ENCODE measurements at regions not wholly inside any gene's neighbourhood (a gene's known extent, or its start where the extent isn't known, plus 50 kb on each side); places are given as distances from the start of the nearest gene placed in this dataset.

DNA sequence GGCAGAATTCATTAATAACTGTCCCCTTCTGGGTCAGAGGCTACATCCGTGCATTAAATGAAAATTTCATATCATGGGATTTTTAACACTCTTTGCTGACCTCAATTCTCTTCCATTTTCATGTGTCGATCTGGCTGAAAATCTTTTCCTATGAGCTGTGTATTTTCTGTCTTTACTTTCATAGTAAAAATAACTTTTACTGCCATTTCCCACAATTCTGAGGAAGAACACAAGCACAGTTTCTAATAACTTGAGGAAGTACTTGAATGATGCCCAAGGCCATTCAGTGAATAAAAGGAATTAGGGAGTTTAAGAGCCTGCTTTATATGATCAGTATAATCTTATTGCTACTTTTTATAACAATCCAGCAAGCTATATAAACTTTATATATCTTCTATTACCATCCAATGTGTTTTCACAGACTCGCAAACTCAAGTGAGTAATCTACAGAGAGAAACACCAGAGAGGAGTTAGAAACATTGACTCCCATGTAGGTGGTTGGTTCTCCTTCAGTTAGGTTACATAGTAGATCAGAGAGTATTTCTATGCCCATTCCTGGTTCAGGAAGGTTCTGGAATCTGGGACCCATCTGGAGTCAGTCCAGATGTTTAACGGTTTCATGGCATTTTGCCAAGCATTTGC is 340.0 kb downstream of the FBXO15 start:
- ATAC-seq, result no peak
- TF ChIP-seq ZNF8 (CRISPR knock-in tag; IDR thresholded peaks at IDR 0.05), result no peak
- no peak for TF ChIP-seq BACH2 (CRISPR knock-in tag; IDR thresholded peaks at IDR 0.05; ENCODE audit: borderline replicate concordance)
- no peak for TF ChIP-seq CSDC2 (CRISPR knock-in tag; IDR thresholded peaks at IDR 0.05)
- no peak for TF ChIP-seq ZFP3 (CRISPR knock-in tag; IDR thresholded peaks at IDR 0.05)
- TF ChIP-seq, protein P1, sequence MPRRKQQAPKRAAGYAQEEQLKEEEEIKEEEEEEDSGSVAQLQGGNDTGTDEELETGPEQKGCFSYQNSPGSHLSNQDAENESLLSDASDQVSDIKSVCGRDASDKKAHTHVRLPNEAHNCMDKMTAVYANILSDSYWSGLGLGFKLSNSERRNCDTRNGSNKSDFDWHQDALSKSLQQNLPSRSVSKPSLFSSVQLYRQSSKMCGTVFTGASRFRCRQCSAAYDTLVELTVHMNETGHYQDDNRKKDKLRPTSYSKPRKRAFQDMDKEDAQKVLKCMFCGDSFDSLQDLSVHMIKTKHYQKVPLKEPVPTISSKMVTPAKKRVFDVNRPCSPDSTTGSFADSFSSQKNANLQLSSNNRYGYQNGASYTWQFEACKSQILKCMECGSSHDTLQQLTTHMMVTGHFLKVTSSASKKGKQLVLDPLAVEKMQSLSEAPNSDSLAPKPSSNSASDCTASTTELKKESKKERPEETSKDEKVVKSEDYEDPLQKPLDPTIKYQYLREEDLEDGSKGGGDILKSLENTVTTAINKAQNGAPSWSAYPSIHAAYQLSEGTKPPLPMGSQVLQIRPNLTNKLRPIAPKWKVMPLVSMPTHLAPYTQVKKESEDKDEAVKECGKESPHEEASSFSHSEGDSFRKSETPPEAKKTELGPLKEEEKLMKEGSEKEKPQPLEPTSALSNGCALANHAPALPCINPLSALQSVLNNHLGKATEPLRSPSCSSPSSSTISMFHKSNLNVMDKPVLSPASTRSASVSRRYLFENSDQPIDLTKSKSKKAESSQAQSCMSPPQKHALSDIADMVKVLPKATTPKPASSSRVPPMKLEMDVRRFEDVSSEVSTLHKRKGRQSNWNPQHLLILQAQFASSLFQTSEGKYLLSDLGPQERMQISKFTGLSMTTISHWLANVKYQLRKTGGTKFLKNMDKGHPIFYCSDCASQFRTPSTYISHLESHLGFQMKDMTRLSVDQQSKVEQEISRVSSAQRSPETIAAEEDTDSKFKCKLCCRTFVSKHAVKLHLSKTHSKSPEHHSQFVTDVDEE (CRISPR knock-in tag; IDR thresholded peaks at IDR 0.05), result no peak
- TF ChIP-seq RARB (CRISPR knock-in tag; IDR thresholded peaks at IDR 0.05), result no peak
- TF ChIP-seq ESRRG (CRISPR knock-in tag; IDR thresholded peaks at IDR 0.05), result no peak
- no peak for TF ChIP-seq GLIS3 (CRISPR knock-in tag; IDR thresholded peaks at IDR 0.05)
- TF ChIP-seq, protein P2, sequence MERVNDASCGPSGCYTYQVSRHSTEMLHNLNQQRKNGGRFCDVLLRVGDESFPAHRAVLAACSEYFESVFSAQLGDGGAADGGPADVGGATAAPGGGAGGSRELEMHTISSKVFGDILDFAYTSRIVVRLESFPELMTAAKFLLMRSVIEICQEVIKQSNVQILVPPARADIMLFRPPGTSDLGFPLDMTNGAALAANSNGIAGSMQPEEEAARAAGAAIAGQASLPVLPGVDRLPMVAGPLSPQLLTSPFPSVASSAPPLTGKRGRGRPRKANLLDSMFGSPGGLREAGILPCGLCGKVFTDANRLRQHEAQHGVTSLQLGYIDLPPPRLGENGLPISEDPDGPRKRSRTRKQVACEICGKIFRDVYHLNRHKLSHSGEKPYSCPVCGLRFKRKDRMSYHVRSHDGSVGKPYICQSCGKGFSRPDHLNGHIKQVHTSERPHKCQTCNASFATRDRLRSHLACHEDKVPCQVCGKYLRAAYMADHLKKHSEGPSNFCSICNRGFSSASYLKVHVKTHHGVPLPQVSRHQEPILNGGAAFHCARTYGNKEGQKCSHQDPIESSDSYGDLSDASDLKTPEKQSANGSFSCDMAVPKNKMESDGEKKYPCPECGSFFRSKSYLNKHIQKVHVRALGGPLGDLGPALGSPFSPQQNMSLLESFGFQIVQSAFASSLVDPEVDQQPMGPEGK (CRISPR knock-in tag; IDR thresholded peaks at IDR 0.05; ENCODE audit: borderline replicate concordance), result no peak
- TF ChIP-seq OSR1 (CRISPR knock-in tag; IDR thresholded peaks at IDR 0.05), result no peak
- TF ChIP-seq, protein P3, sequence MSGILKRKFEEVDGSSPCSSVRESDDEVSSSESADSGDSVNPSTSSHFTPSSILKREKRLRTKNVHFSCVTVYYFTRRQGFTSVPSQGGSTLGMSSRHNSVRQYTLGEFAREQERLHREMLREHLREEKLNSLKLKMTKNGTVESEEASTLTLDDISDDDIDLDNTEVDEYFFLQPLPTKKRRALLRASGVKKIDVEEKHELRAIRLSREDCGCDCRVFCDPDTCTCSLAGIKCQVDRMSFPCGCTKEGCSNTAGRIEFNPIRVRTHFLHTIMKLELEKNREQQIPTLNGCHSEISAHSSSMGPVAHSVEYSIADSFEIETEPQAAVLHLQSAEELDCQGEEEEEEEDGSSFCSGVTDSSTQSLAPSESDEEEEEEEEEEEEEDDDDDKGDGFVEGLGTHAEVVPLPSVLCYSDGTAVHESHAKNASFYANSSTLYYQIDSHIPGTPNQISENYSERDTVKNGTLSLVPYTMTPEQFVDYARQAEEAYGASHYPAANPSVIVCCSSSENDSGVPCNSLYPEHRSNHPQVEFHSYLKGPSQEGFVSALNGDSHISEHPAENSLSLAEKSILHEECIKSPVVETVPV (CRISPR knock-in tag; IDR thresholded peaks at IDR 0.05), result no peak
- no peak for TF ChIP-seq ZNF565 (CRISPR knock-in tag; conservative IDR thresholded peaks at IDR 0.05; ENCODE audit: low read depth)
- TF ChIP-seq PPARA (CRISPR knock-in tag; IDR thresholded peaks at IDR 0.05; ENCODE audit: borderline replicate concordance), result no peak
- TF ChIP-seq ZFP30 (CRISPR knock-in tag; IDR thresholded peaks at IDR 0.05), result no peak
- TF ChIP-seq TCF4 (CRISPR knock-in tag; IDR thresholded peaks at IDR 0.05; ENCODE audit: borderline replicate concordance), result no peak
- TF ChIP-seq, protein P4, sequence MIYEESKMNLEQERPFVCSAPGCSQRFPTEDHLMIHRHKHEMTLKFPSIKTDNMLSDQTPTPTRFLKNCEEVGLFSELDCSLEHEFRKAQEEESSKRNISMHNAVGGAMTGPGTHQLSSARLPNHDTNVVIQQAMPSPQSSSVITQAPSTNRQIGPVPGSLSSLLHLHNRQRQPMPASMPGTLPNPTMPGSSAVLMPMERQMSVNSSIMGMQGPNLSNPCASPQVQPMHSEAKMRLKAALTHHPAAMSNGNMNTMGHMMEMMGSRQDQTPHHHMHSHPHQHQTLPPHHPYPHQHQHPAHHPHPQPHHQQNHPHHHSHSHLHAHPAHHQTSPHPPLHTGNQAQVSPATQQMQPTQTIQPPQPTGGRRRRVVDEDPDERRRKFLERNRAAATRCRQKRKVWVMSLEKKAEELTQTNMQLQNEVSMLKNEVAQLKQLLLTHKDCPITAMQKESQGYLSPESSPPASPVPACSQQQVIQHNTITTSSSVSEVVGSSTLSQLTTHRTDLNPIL (CRISPR knock-in tag; IDR thresholded peaks at IDR 0.05; ENCODE audit: low read depth), result no peak
- TF ChIP-seq, protein P5, sequence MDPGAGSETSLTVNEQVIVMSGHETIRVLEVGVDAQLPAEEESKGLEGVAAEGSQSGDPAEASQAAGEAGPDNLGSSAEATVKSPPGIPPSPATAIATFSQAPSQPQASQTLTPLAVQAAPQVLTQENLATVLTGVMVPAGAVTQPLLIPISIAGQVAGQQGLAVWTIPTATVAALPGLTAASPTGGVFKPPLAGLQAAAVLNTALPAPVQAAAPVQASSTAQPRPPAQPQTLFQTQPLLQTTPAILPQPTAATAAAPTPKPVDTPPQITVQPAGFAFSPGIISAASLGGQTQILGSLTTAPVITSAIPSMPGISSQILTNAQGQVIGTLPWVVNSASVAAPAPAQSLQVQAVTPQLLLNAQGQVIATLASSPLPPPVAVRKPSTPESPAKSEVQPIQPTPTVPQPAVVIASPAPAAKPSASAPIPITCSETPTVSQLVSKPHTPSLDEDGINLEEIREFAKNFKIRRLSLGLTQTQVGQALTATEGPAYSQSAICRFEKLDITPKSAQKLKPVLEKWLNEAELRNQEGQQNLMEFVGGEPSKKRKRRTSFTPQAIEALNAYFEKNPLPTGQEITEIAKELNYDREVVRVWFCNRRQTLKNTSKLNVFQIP (CRISPR knock-in tag; IDR thresholded peaks at IDR 0.05; ENCODE audit: borderline replicate concordance, low read depth), result no peak
- TF ChIP-seq ARNTL (CRISPR knock-in tag; IDR thresholded peaks at IDR 0.05; ENCODE audit: borderline replicate concordance, low read depth), result no peak
- TF ChIP-seq ZC3H10 (CRISPR knock-in tag; IDR thresholded peaks at IDR 0.05), result no peak

DNA sequence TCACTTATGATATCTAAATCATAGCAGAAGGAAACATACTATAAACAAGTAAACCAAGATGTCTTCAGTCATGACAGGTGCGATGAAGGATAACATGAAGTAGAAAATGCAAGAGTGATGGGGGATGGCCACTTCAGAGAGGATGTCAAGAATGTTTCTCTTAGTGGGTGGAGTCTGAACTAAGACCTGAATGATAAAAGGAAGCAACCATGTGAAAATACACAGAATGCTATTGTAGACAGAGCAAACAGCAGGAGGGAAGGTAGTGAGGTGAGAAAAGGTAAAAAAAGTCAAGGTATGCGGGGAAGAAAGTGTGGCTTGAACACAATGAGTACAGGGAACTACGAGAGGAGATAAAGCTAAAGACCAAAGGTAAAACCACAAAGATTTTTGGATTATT is 341.6 kb downstream of the FBXO15 start:
- no peak for ATAC-seq
- TF ChIP-seq BACH2 (CRISPR knock-in tag; IDR thresholded peaks at IDR 0.05; ENCODE audit: borderline replicate concordance), result no peak
- no peak for TF ChIP-seq TOX (CRISPR knock-in tag; IDR thresholded peaks at IDR 0.05; ENCODE audit: borderline replicate concordance)
- no peak for TF ChIP-seq ZFP30 (CRISPR knock-in tag; IDR thresholded peaks at IDR 0.05)
- no peak for TF ChIP-seq OSR1 (CRISPR knock-in tag; IDR thresholded peaks at IDR 0.05)
- TF ChIP-seq GLIS3 (CRISPR knock-in tag; IDR thresholded peaks at IDR 0.05), result no peak
- no peak for TF ChIP-seq RARB (CRISPR knock-in tag; IDR thresholded peaks at IDR 0.05)
- TF ChIP-seq, protein P3 (CRISPR knock-in tag; IDR thresholded peaks at IDR 0.05), result no peak
- no peak for TF ChIP-seq ISL1 (CRISPR knock-in tag; IDR thresholded peaks at IDR 0.05)
- TF ChIP-seq ZNF8 (CRISPR knock-in tag; IDR thresholded peaks at IDR 0.05), result no peak
- TF ChIP-seq PPARA (CRISPR knock-in tag; IDR thresholded peaks at IDR 0.05; ENCODE audit: borderline replicate concordance), result no peak
- TF ChIP-seq ZFP3 (CRISPR knock-in tag; IDR thresholded peaks at IDR 0.05), result no peak
- TF ChIP-seq, protein P2 (CRISPR knock-in tag; IDR thresholded peaks at IDR 0.05; ENCODE audit: borderline replicate concordance), result no peak
- TF ChIP-seq TCF4 (CRISPR knock-in tag; IDR thresholded peaks at IDR 0.05; ENCODE audit: borderline replicate concordance), result no peak
- TF ChIP-seq, protein P1 (CRISPR knock-in tag; IDR thresholded peaks at IDR 0.05), result no peak
